ENCODE measurements at regions not wholly inside any gene's neighbourhood (a gene's known extent, or its start where the extent isn't known, plus 50 kb on each side); places are given as distances from the start of the nearest gene placed in this dataset.

- DNase-seq, result no peak
Measured at GRCh38 chr21:16866851-16867250, 646.0 kb upstream of the CXADR start.

GRCh38 chr21:16870103-16870502 lies 642.7 kb upstream of the CXADR start:
- no peak for DNase-seq

GRCh38 chr21:16872616-16873015 lies 640.2 kb upstream of the CXADR start:
- DNase-seq, result no peak

GRCh38 chr21:16873176-16873575 lies 639.7 kb upstream of the CXADR start:
- no peak for DNase-seq

GRCh38 chr21:16873596-16873995 lies 639.2 kb upstream of the CXADR start:
- no peak for DNase-seq

GRCh38 chr21:16879479-16879878 lies 633.4 kb upstream of the CXADR start:
- no peak for DNase-seq

- DNase-seq, result no peak
Measured at GRCh38 chr21:16891821-16892220, 621.0 kb upstream of the CXADR start.

GRCh38 chr21:16900685-16901084 lies 612.2 kb upstream of the CXADR start:
- DNase-seq, result no peak

- DNase-seq, result no peak
Measured at GRCh38 chr21:16908077-16908476, 604.8 kb upstream of the CXADR start.

- no peak for DNase-seq
Measured at GRCh38 chr21:16910435-16911165, 602.2 kb upstream of the CXADR start.

- no peak for DNase-seq
Measured at GRCh38 chr21:16911166-16911607, 601.7 kb upstream of the CXADR start.

GRCh38 chr21:16912075-16912474 lies 600.8 kb upstream of the CXADR start:
- no peak for DNase-seq

- DNase-seq, result no peak
Measured at GRCh38 chr21:16913010-16913409, 599.8 kb upstream of the CXADR start.

GRCh38 chr21:16928439-16928838 lies 584.4 kb upstream of the CXADR start:
- no peak for DNase-seq

- no peak for DNase-seq
Measured at GRCh38 chr21:16932314-16932713, 580.5 kb upstream of the CXADR start.

- DNase-seq, result no peak
Measured at GRCh38 chr21:16942703-16943102, 570.1 kb upstream of the CXADR start.

GRCh38 chr21:16943231-16943630 lies 569.6 kb upstream of the CXADR start:
- no peak for DNase-seq

- DNase-seq, result no peak
Measured at GRCh38 chr21:16945580-16945979, 567.3 kb upstream of the CXADR start.

- no peak for DNase-seq
Measured at GRCh38 chr21:16956824-16957223, 556.0 kb upstream of the CXADR start.

- DNase-seq, result no peak
Measured at GRCh38 chr21:16965424-16965823, 547.4 kb upstream of the CXADR start.

- no peak for DNase-seq
Measured at GRCh38 chr21:16968436-16968835, 544.4 kb upstream of the CXADR start.

- DNase-seq, result no peak
Measured at GRCh38 chr21:16969636-16970035, 543.2 kb upstream of the CXADR start.

GRCh38 chr21:16974060-16974459 lies 538.8 kb upstream of the CXADR start:
- no peak for DNase-seq

GRCh38 chr21:16976193-16976592 lies 536.6 kb upstream of the CXADR start:
- no peak for DNase-seq

GRCh38 chr21:16978309-16978895 lies 534.4 kb upstream of the CXADR start:
- DNase-seq, result no peak
